BJ (cell line): ENCODE measurements at regions not wholly inside any gene's neighbourhood (a gene's known extent, or its start where the extent isn't known, plus 50 kb on each side); places are given as distances from the start of the nearest gene placed in this dataset.

Experiments used
- CTCF ChIA-PET: fragments of 350-600 bp; formaldehyde crosslinking; extraction: SDS; loops from one replicate; lab custom pipeline; 2021; ENCODE audit warnings: antibody characterized with exemption, inconsistent platforms; lab: Yijun Ruan, JAX
- POLR2A ChIA-PET: fragments of 300-600 bp; sonication (Branson Sonifier 250); formaldehyde crosslinking; extraction: SDS; loops from one replicate; lab custom pipeline; 2021; ENCODE audit warnings: antibody characterized with exemption; lab: Charles Lee
- DNase-seq: peaks from one replicate; pipeline ENCODE4 v3.0.0-alpha.2; 2011; ENCODE audit warnings: low read depth
- H3K27me3 ChIP-seq: 2 replicates; pipeline ENCODE4 v1.6.0; 2011; ENCODE audit warnings: low read length; ENCODE audit not compliant: control insufficient read depth, insufficient read depth
- H3K36me3 ChIP-seq: 2 replicates; pipeline ENCODE4 v1.5.1; 2011; ENCODE audit warnings: low read length; ENCODE audit not compliant: control insufficient read depth, insufficient read depth
- H3K4me3 ChIP-seq: 2 replicates; pipeline ENCODE4 v1.5.1; 2011; ENCODE audit warnings: low read depth, mild to moderate bottlenecking, control low read depth, low read length
- TF ChIP-seq, protein P1 (sequence below): IDR thresholded peaks from 2 replicates; pipeline ENCODE4 v1.5.1; 2011; ENCODE audit warnings: low read depth, mild to moderate bottlenecking, control low read depth, inconsistent platforms, low read length, moderate library complexity; ENCODE audit not compliant: insufficient read depth

DNA sequence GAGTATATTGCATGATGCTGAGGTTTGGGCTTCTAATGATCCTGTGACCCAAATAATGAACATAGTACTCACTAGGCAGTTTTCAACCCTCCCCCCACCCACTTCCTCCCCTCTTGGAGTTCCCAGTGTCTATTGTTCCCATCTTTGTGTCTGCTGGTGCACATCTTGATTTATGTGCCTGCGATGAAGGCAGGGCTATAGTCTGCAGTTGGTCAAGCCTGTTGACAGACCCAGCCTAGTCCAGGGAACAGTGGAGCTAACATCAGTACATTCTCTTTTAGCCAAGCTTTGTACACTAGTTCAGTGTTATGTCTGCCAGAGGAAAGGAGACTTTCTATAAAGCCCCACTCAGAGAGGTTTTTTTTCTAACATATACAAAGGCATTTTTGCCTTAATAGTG lies 287.6 kb downstream of the CPS1 start:
- CTCF ChIA-PET: interaction anchor here (0.6 kb wide), 1 partner anchor 89 kb away, joined by 3 read pairs; no protein-coding TSS in a partner anchor
- no peaks in the 10 kb centered on the region for H3K27me3 ChIP-seq
- no peaks in the 10 kb centered on the region for H3K36me3 ChIP-seq
- POLR2A ChIA-PET: no interaction called here
- DNase-seq: no peak
- TF ChIP-seq, protein P1, sequence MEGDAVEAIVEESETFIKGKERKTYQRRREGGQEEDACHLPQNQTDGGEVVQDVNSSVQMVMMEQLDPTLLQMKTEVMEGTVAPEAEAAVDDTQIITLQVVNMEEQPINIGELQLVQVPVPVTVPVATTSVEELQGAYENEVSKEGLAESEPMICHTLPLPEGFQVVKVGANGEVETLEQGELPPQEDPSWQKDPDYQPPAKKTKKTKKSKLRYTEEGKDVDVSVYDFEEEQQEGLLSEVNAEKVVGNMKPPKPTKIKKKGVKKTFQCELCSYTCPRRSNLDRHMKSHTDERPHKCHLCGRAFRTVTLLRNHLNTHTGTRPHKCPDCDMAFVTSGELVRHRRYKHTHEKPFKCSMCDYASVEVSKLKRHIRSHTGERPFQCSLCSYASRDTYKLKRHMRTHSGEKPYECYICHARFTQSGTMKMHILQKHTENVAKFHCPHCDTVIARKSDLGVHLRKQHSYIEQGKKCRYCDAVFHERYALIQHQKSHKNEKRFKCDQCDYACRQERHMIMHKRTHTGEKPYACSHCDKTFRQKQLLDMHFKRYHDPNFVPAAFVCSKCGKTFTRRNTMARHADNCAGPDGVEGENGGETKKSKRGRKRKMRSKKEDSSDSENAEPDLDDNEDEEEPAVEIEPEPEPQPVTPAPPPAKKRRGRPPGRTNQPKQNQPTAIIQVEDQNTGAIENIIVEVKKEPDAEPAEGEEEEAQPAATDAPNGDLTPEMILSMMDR: no peak
- no peak overlapping the region for H3K4me3 ChIP-seq

DNA sequence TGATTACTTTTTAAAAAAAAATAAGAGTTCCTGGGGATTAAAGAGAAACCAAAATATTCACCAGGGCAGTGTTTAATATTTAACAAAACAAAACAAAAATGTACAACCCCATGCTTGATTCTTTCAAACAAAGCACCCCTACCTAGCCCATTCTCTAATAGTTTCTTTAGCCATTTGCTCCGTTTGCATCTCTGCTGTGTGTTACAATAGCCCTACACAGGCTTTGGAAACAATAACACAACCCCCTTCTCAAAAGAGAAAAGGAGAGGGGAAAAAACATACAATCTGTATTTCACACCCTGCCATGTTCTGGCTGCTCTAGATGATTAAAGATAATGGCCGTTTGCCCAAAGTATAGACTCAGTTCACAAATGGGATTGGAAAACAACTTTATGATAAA lies 302.9 kb downstream of the CPS1 start:
- Histone ChIP-seq H3K4me3 (no peak overlapping the region), H3K36me3 (no peaks in the 10 kb centered on the region), H3K27me3 (no peaks in the 10 kb centered on the region)
- DNase-seq: no peak
- TF ChIP-seq, protein P1: no peak
- POLR2A ChIA-PET: no interaction called here
- CTCF ChIA-PET: no interaction called here

DNA sequence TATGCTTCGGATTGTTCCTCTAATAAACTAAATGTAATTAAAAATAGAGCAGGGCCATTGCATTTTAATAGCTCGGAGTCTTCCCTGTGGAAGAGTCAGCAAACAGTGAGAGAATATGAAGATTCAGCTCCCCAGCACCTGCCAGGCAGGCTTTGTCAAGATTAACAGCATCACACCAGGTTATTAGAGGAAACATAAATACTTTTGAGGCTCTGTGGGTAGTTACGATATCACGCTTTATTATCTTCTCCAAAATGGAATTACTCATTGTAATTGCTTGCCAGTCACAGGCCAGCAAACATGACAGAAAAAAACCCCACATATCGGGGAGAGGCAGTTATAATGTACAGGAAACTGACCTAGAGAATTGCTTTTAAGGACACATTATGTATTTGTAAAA lies 303.9 kb downstream of the CPS1 start:
- H3K4me3 ChIP-seq: no peak overlapping the region
- POLR2A ChIA-PET: no interaction called here
- H3K27me3 ChIP-seq: no peaks in the 10 kb centered on the region
- TF ChIP-seq, protein P1: no peak
- CTCF ChIA-PET: interaction anchor here (1.1 kb wide), 1 partner anchor 9 kb away, joined by 3 read pairs; no protein-coding TSS in a partner anchor
- no peak for DNase-seq
- no peaks in the 10 kb centered on the region for H3K36me3 ChIP-seq

DNA sequence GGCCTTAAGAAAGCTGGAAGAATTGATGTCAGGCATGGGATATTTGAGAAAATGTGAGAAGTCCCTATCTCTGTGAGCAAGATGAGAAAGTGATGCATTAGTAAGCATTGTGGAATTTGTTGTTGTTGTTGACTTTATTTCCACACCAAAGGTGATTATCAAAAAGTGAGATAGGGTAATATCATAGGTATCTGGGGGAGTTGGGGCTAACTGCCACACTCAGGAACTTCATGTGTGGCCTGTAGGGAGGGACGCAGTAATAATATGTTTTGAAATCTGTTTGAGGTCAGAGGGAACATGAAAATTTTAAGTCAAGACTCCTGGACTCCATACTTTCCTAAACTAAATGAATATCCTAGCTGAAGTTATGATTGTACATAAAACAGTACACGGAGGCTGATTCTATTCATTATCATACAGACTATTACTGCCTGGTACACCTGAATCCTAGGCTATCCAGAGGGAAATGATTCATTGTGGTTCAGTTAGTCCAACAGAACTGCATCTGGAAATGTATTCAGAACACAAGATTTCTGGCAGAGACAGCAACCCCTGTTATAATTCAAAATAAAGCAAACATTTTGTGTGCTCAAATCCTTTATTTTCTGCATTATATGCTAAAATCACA lies 304.8 kb downstream of the CPS1 start:
- POLR2A ChIA-PET: no interaction called here
- Histone ChIP-seq H3K27me3 (no peaks in the 10 kb centered on the region), H3K4me3 (no peak overlapping the region), H3K36me3 (no peaks in the 10 kb centered on the region)
- CTCF ChIA-PET: interaction anchor here (1.1 kb wide), 1 partner anchor 9 kb away, joined by 3 read pairs; no protein-coding TSS in a partner anchor
- TF ChIP-seq, protein P1: no peak
- no peak for DNase-seq

DNA sequence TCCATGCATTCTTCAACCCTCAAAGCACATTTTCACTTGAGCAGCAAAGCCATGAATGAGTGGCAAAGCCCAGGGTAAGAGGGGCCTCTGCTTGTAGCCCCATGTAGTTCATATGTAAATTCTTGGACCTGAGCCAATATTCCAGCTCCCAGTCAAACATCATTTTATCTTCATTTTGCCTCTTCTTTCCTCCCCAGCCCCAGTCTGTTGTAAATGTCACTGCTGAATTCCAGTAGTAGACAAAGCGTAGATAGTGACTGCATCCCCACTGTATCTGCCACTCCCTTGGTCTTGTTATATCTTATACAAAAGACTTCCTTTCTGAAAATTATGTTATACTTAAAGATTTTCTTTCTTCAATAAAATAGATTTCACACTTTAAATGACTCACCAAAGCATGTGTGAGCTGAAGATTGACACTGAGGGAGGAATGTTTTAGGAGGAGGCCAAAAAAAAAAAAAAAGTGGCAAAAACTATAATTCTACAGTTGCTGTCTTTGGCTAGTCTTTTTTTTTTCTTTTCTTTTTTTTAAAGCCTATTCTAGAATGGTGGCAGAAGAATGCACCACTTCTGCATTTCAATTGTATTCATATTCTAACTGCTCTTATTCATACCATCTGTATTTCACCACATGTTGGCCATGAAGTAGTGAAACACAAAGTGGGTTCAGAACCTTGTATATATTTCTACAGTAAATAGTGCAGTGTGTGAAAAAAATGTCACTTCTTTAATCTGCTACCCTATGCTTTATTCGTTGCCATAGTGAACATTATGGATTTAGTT lies 306.1 kb downstream of the CPS1 start:
- DNase-seq: no peak
- CTCF ChIA-PET: interaction anchor here (0.6 kb wide), 1 partner anchor 259 kb away, joined by 3 read pairs; no protein-coding TSS in a partner anchor
- H3K36me3 ChIP-seq: no peaks in the 10 kb centered on the region
- H3K4me3 ChIP-seq: no peak overlapping the region
- H3K27me3 ChIP-seq: no peaks in the 10 kb centered on the region
- POLR2A ChIA-PET: no interaction called here
- TF ChIP-seq, protein P1: no peak
